Rectal smooth muscle tissue (tissue), 1 donor: ENCODE measurements at regions not wholly inside any gene's neighbourhood (a gene's known extent, or its start where the extent isn't known, plus 50 kb on each side); places are given as distances from the start of the nearest gene placed in this dataset.
A peak's percentile ranks its signal among the peaks of the same experiment; 100 is the strongest.

Source experiments
- H3K27ac ChIP-seq: one replicate; pipeline ENCODE4 v1.7.0; 2013; ENCODE audit warnings: low read depth, low read length, inconsistent platforms
- H3K27me3 ChIP-seq: one replicate; pipeline ENCODE4 v1.7.0; 2013; ENCODE audit warnings: low read length; ENCODE audit not compliant: control insufficient read depth, insufficient read depth
- H3K36me3 ChIP-seq: one replicate; pipeline ENCODE4 v1.7.0; 2013; ENCODE audit warnings: low read length; ENCODE audit not compliant: control insufficient read depth, insufficient read depth
- H3K4me1 ChIP-seq: one replicate; pipeline ENCODE4 v1.7.0; 2013; ENCODE audit warnings: low read length; ENCODE audit not compliant: control insufficient read depth, insufficient read depth
- H3K4me3 ChIP-seq: one replicate; pipeline ENCODE4 v1.7.0; 2013; ENCODE audit warnings: low read length
- H3K9ac ChIP-seq: one replicate; pipeline ENCODE4 v1.7.0; 2013; ENCODE audit warnings: low read length

GRCh38 chr4:137611998-137612700, 79.9 kb upstream of the PCDH18 start:
- Histone ChIP-seq H3K4me1 (peaks cover 4% of the 10 kb centered on the region), H3K27ac (no peak overlapping the region), H3K27me3 (no peaks in the 10 kb centered on the region), H3K9ac (no peak overlapping the region), H3K4me3 (no peak overlapping the region), H3K36me3 (no peaks in the 10 kb centered on the region)

GRCh38 chr4:137610960-137611359, 78.7 kb upstream of the PCDH18 start:
- H3K36me3 ChIP-seq = no peaks in the 10 kb centered on the region
- no peak overlapping the region for H3K9ac ChIP-seq
- H3K27ac ChIP-seq = no peak overlapping the region
- no peaks in the 10 kb centered on the region for H3K27me3 ChIP-seq
- no peak overlapping the region for H3K4me3 ChIP-seq
- H3K4me1 ChIP-seq = peaks cover 4% of the 10 kb centered on the region

DNA sequence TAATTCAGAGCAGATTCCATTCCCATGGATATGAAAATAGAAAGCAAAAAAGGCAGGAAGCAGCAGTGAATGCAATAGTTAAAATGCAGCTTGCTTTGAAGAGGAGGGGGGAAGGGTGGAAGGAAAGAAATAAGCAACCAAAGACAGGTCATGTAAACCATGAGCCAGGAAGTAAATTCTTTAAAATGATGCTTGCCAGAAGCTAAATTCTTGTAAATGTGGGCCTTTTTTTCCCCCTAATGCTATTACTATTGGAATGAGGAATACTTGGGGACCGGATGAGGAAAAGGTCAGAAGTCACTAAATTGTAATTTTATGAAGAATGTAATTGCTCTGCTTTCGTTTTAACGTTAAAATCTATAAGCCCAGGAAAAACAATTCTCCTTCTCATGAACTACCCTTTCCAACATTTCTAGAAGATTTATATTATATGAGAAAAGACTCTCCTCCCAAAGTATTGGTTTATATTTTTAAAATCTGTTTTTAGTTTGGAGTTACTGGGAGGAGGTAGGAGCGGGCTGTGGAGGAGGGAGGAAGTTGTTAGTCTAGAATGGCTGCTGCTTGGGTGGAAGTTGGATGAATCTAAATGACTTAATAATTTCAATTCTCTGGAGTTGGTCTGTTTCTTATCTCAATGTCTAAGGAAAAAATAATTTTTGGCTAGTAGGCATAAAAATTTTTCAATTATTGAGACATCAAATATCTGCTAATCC, 77.6 kb upstream of the PCDH18 start:
- Histone ChIP-seq H3K4me3 (peak overlapping the region; percentile 4), H3K27ac (peak overlapping the region; percentile 32), H3K4me1 (peaks cover 4% of the 10 kb centered on the region), H3K27me3 (no peaks in the 10 kb centered on the region), H3K9ac (no peak overlapping the region), H3K36me3 (no peaks in the 10 kb centered on the region)

GRCh38 chr4:137608085-137608484, 75.8 kb upstream of the PCDH18 start:
- H3K27ac ChIP-seq = no peak overlapping the region
- H3K36me3 ChIP-seq = no peaks in the 10 kb centered on the region

DNA sequence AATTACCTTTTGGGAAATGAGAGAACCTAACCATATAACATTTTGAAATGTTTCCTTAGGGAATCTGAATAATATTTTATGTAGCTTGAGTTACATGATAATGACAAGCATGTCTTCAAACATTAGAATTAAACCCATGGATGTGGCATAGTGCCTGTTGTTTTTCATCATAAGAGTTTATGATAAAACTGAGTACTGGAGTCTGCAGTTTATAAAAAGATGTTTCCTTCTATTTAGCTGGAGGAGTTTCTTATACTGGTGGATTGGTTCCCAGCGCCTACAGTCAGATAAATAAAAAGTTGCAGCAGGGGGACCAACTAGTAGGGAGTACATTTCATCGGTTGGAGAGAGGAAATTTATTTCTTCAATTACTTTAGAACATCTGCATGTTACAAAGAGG, 70.1 kb upstream of the PCDH18 start:
- no peak overlapping the region for H3K9ac ChIP-seq
- no peaks in the 10 kb centered on the region for H3K36me3 ChIP-seq
- peaks cover 13% of the 10 kb centered on the region for H3K4me1 ChIP-seq
- H3K27ac ChIP-seq = no peak overlapping the region
- H3K27me3 ChIP-seq = no peaks in the 10 kb centered on the region
- no peak overlapping the region for H3K4me3 ChIP-seq

More at GRCh38 chr4:137608085-137608484, 75.8 kb upstream of the PCDH18 start:
- no peak overlapping the region for H3K4me3 ChIP-seq
- no peak overlapping the region for H3K9ac ChIP-seq
- no peaks in the 10 kb centered on the region for H3K27me3 ChIP-seq
- peaks cover 4% of the 10 kb centered on the region for H3K4me1 ChIP-seq

DNA sequence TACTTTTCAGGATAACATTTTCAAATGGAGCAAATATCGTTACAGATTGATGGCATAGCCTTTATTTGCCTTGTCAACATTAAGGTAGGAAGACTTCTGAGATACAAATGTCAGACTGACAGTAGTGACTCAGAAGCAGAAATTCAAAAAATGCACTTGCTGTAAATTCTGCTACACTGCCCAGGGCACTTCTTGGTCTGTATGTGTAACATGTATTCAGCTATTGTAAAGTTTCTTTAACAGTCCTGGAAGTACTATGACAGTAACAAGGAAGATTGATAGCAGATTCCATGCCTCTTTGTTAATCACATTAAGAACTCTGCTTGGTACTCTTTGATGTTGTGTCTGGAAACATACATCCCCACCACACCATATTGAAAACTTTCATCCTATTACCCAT, 69.6 kb upstream of the PCDH18 start:
- Histone ChIP-seq H3K4me1 (peaks cover 13% of the 10 kb centered on the region), H3K9ac (no peak overlapping the region), H3K27ac (no peak overlapping the region), H3K4me3 (no peak overlapping the region), H3K27me3 (no peaks in the 10 kb centered on the region), H3K36me3 (no peaks in the 10 kb centered on the region)

DNA sequence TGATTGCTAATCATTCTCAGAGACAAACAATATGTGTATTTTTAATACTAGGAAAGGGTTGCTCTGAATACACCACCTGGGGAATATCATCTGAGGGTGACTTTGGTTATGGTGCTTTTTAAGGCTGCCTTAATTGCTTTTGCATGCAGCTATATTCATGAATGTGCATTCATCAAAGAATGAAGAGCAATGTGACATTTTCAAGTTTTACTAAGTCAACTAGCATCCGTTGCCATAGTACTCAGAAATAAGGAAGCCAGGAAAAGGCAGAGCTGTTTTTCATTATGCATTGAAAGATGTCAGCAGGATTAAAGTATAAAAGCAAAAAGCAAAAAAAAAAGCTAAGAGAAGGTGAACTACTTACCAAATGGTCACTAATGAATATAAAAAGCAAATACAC, 67.4 kb upstream of the PCDH18 start:
- H3K27me3 ChIP-seq = no peaks in the 10 kb centered on the region
- no peak overlapping the region for H3K27ac ChIP-seq
- H3K4me1 ChIP-seq = peaks cover 13% of the 10 kb centered on the region
- H3K4me3 ChIP-seq = no peak overlapping the region
- H3K36me3 ChIP-seq = no peaks in the 10 kb centered on the region
- H3K9ac ChIP-seq = no peak overlapping the region

- H3K4me1 ChIP-seq = peaks cover 13% of the 10 kb centered on the region
- no peaks in the 10 kb centered on the region for H3K36me3 ChIP-seq
- no peak overlapping the region for H3K9ac ChIP-seq
- no peak overlapping the region for H3K27ac ChIP-seq
- H3K27me3 ChIP-seq = no peaks in the 10 kb centered on the region
- H3K4me3 ChIP-seq = no peak overlapping the region
These were observed 65.6 kb upstream of the PCDH18 start for GRCh38 chr4:137597752-137598430.

DNA sequence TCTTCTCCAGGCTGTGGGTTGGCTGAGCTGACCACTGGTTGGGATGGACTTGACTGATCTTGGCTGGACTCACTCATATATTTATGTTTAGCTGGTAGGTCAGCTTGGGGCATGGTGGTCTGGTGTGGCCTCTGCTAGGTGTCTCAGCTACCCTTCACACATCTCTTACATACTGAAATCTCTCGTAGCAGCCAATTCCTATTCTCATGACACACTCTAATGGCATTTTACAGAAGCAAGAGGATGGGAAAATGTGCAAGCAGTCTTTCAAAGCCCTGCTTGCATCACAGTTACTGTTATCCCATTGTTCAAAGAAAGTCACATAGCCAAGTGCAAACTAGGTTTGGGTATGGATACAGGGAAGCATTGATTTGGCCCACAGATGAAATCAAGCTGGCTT, 55.5 kb upstream of the PCDH18 start:
- Histone ChIP-seq H3K36me3 (no peaks in the 10 kb centered on the region), H3K4me1 (no peaks in the 10 kb centered on the region), H3K27ac (no peak overlapping the region), H3K9ac (no peak overlapping the region), H3K27me3 (no peaks in the 10 kb centered on the region), H3K4me3 (no peak overlapping the region)

DNA sequence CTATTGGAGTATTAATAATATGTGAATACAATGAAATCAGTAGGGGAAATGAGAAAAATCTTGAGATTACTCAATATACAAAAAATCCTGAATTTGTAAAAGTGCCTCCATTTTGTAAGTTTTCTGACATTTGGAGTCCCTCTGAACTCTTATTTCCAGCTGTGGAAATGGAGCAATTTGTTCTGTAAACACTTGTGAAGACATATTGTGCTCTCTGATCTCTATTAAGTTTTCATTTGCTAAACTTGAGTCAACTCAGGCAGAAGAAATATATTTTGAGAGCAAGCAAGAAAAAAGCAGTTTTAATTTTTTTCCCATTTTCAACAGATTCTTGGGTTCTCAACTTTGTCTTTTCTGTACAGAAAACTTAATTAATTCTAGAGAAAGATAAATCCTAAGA, 51.4 kb upstream of the PCDH18 start:
- H3K4me1 ChIP-seq = no peaks in the 10 kb centered on the region
- H3K27me3 ChIP-seq = no peaks in the 10 kb centered on the region
- H3K36me3 ChIP-seq = no peaks in the 10 kb centered on the region
- H3K27ac ChIP-seq = peak overlapping the region; percentile 32
- no peak overlapping the region for H3K9ac ChIP-seq
- H3K4me3 ChIP-seq = no peak overlapping the region
